GM12864 (cell line): ENCODE measurements at regions not wholly inside any gene's neighbourhood (a gene's known extent, or its start where the extent isn't known, plus 50 kb on each side); places are given as distances from the start of the nearest gene placed in this dataset.

Experiments used
- DNase-seq: peaks from one replicate; pipeline ENCODE4 v3.0.0-alpha.2; 2011; ENCODE audit warnings: low read depth
- H3K4me3 ChIP-seq: 2 replicates; pipeline ENCODE4 v1.5.1; 2011; ENCODE audit warnings: mild to moderate bottlenecking, low read depth, low read length, control low read depth
- CTCF ChIP-seq: IDR thresholded peaks from 2 replicates; pipeline ENCODE4 v1.5.1; 2011; ENCODE audit warnings: low read depth, mild to moderate bottlenecking, moderate library complexity, low read length, control low read depth, inconsistent platforms; ENCODE audit errors: missing control alignments

- no peak overlapping the region for H3K4me3 ChIP-seq
- no peak for TF ChIP-seq CTCF
- no peak for DNase-seq
Observed at GRCh38 chr2:122144884-122145283, 389.4 kb downstream of the TSN start.

- TF ChIP-seq CTCF = no peak
- no peak overlapping the region for H3K4me3 ChIP-seq
- DNase-seq = no peak
Observed at GRCh38 chr2:122145856-122146255, 390.4 kb downstream of the TSN start.

GRCh38 chr2:122148128-122148767 is 392.8 kb downstream of the TSN start:
- H3K4me3 ChIP-seq = no peak overlapping the region
- no peak for DNase-seq
- no peak for TF ChIP-seq CTCF

GRCh38 chr2:122150524-122151280 is 395.3 kb downstream of the TSN start:
- TF ChIP-seq CTCF = no peak
- no peak for DNase-seq
- no peak overlapping the region for H3K4me3 ChIP-seq

- no peak overlapping the region for H3K4me3 ChIP-seq
- no peak for DNase-seq
Observed at GRCh38 chr2:122152571-122152970, 397.1 kb downstream of the TSN start.

GRCh38 chr2:122156176-122156890 is 400.9 kb downstream of the TSN start:
- no peak for TF ChIP-seq CTCF
- no peak overlapping the region for H3K4me3 ChIP-seq
- DNase-seq = no peak

More at GRCh38 chr2:122152571-122152970, 397.1 kb downstream of the TSN start:
- TF ChIP-seq CTCF = no peak

GRCh38 chr2:122157158-122157557 is 401.7 kb downstream of the TSN start:
- H3K4me3 ChIP-seq = no peak overlapping the region
- no peak for DNase-seq
- no peak for TF ChIP-seq CTCF
